CD4-positive, alpha-beta T cell (primary cell): ENCODE measurements at regions not wholly inside any gene's neighbourhood (a gene's known extent, or its start where the extent isn't known, plus 50 kb on each side); places are given as distances from the start of the nearest gene placed in this dataset.

ENCODE experiments used
- ATAC-seq: fragments of 200-7000 bp; cut with Tn5 transposase; one replicate; pipeline ENCODE4 v1.10.0; 2022; ENCODE audit warnings: mild to moderate bottlenecking; ENCODE audit not compliant: poor library complexity
- CTCF ChIA-PET: fragments of 350-600 bp; sonication (Branson Sonifier 250); formaldehyde crosslinking; loops from one replicate; lab custom pipeline; 2021; ENCODE audit warnings: antibody characterized with exemption, inconsistent platforms; lab: Charles Lee
- POLR2A ChIA-PET: fragments of 350-600 bp; sonication (Branson Sonifier 250); formaldehyde crosslinking; loops from one replicate; lab custom pipeline; 2021; ENCODE audit warnings: antibody characterized with exemption, inconsistent platforms; lab: Charles Lee
- DNase-seq, 14 experiments: peaks; one replicate each; pipeline ENCODE4 v3.0.0-alpha.2; 2013 to 2020; ENCODE audit warnings: mixed read lengths in 2 of 14
- H3K27ac ChIP-seq, 2 donors: one replicate each; pipeline versions ENCODE4 v1.5.1 to v1.7.0; 2013; ENCODE audit warnings: low read length in 2 of 2, low read depth in 1 of 2, mild to moderate bottlenecking in 1 of 2
- H3K27me3 ChIP-seq, 2 experiments: 1 replicate in 1 of 2; 2 replicates in 1 of 2; pipeline versions ENCODE4 v1.6.1 to v1.7.0; 2013; ENCODE audit warnings: low read length in 2 of 2, control low read depth in 1 of 2, mild to moderate bottlenecking in 1 of 2, moderate library complexity in 1 of 2; ENCODE audit not compliant: insufficient read depth in 2 of 2, control insufficient read depth in 1 of 2
- H3K36me3 ChIP-seq: one replicate; pipeline ENCODE4 v1.6.1; 2013; ENCODE audit warnings: low read length, control low read depth; ENCODE audit not compliant: insufficient read depth
- H3K4me1 ChIP-seq: one replicate; pipeline ENCODE4 v1.6.1; 2013; ENCODE audit warnings: low read length, control low read depth; ENCODE audit not compliant: insufficient read depth
- H3K4me3 ChIP-seq: one replicate; pipeline ENCODE4 v1.5.1; 2013; ENCODE audit warnings: mild to moderate bottlenecking, low read length, moderate library complexity
- H3K9me3 ChIP-seq, 2 experiments: 1 replicate in 1 of 2; 2 replicates in 1 of 2; pipeline versions ENCODE4 v1.6.1 to v1.7.0; 2013; ENCODE audit warnings: low read length in 2 of 2, mild to moderate bottlenecking in 2 of 2, control low read depth in 1 of 2, moderate library complexity in 1 of 2; ENCODE audit not compliant: control insufficient read depth in 1 of 2, insufficient read depth in 1 of 2
- H3K27ac Mint-ChIP-seq: one replicate; pipeline ENCODE4 v1.8.0; 2020; ENCODE audit warnings: mixed read lengths
- H3K27me3 Mint-ChIP-seq: one replicate; pipeline ENCODE4 v1.8.0; 2021; ENCODE audit warnings: mixed read lengths
- H3K36me3 Mint-ChIP-seq: one replicate; pipeline ENCODE4 v1.8.0; 2021; ENCODE audit warnings: low read depth, mixed read lengths
- H3K4me1 Mint-ChIP-seq: one replicate; pipeline ENCODE4 v1.8.0; 2021; ENCODE audit warnings: low read depth, mixed read lengths
- H3K4me3 Mint-ChIP-seq: one replicate; pipeline ENCODE4 v1.8.0; 2020; ENCODE audit warnings: mild to moderate bottlenecking, mixed read lengths
- H3K9me3 Mint-ChIP-seq: one replicate; pipeline ENCODE4 v1.8.0; 2020; ENCODE audit warnings: mixed read lengths
- CTCF ChIP-seq: fragments of 200-600 bp; IDR thresholded peaks from one replicate; pipeline ENCODE4 v1.8.0; 2022; ENCODE audit warnings: antibody characterized with exemption, mild to moderate bottlenecking
- intact Hi-C, 2 experiments: fragments of 100-400 bp; cut with DNase I in 1 of 2; cut with micrococcal nuclease in 1 of 2; formaldehyde crosslinking; loops; one replicate each; pipeline versions ENCODE4 v1.15.1 to v1.9.0; 2023 to 2025; cut with DNase I, micrococcal nuclease

- Mint-ChIP-seq H3K4me3 (no peak overlapping the region), H3K36me3 (no peaks in the 10 kb centered on the region), H3K27ac (no peak overlapping the region), H3K27me3 (no peaks in the 10 kb centered on the region), H3K4me1 (no peaks in the 10 kb centered on the region), H3K9me3 (no peaks in the 10 kb centered on the region)
- no peaks in the 10 kb centered on the region for H3K9me3 ChIP-seq
- ChIA-PET CTCF (interaction anchor here (0.8 to 0.9 kb wide), 2 partner anchors 134 to 242 kb away, joined by 3 read pairs; no protein-coding TSS in a partner anchor), POLR2A (interaction anchor here (1.7 kb wide), 1 partner anchor 83 kb away, joined by 5 read pairs; no protein-coding TSS in a partner anchor)
- H3K27me3 ChIP-seq: no peaks in the 10 kb centered on the region
- ATAC-seq (no peak), DNase-seq (no peak)
- no peak overlapping the region for H3K4me3 ChIP-seq
- intact Hi-C loops: no loop called here
- H3K4me1 ChIP-seq: no peaks in the 10 kb centered on the region
- H3K27ac ChIP-seq: no peak overlapping the region
- H3K36me3 ChIP-seq: no peaks in the 10 kb centered on the region
- no peak for TF ChIP-seq CTCF
Measured at GRCh38 chr2:64311191-64311910, 142.6 kb upstream of the LGALSL start.

GRCh38 chr2:64311948-64312621 lies 141.9 kb upstream of the LGALSL start:
- ChIA-PET POLR2A (interaction anchor here (0.9 to 1.7 kb wide), 3 partner anchors 73 to 166 kb away, joined by 3 to 5 read pairs (median 5); no protein-coding TSS in a partner anchor), CTCF (interaction anchor here (0.9 to 1.3 kb wide), 3 partner anchors 14 to 242 kb away, joined by 3 to 4 read pairs (median 3); no protein-coding TSS in a partner anchor)

More at GRCh38 chr2:64311948-64312621, 141.9 kb upstream of the LGALSL start:
- DNase-seq: peak in 3 of 14 experiments; percentile 11 to 38 (median 25)
- H3K4me1 Mint-ChIP-seq: no peaks in the 10 kb centered on the region
- no peak for TF ChIP-seq CTCF
- no peaks in the 10 kb centered on the region for H3K27me3 Mint-ChIP-seq
- Histone ChIP-seq H3K9me3 (no peaks in the 10 kb centered on the region), H3K27me3 (no peaks in the 10 kb centered on the region), H3K4me3 (no peak overlapping the region), H3K4me1 (no peaks in the 10 kb centered on the region), H3K27ac (no peak overlapping the region), H3K36me3 (no peaks in the 10 kb centered on the region)
- H3K4me3 Mint-ChIP-seq: no peak overlapping the region
- H3K9me3 Mint-ChIP-seq: no peaks in the 10 kb centered on the region
- intact Hi-C loops: no loop called here
- no peak overlapping the region for H3K27ac Mint-ChIP-seq
- H3K36me3 Mint-ChIP-seq: no peaks in the 10 kb centered on the region
- no peak for ATAC-seq
